SK-N-SH (cell line): ENCODE measurements at regions not wholly inside any gene's neighbourhood (a gene's known extent, or its start where the extent isn't known, plus 50 kb on each side); places are given as distances from the start of the nearest gene placed in this dataset.

Experiments
- CTCF ChIA-PET: fragments of 300-600, 350-600 bp; formaldehyde crosslinking; extraction: SDS; loops from one replicate; lab custom pipeline; 2021; lab: Yijun Ruan, JAX
- POLR2A ChIA-PET: fragments of 350-600 bp; sonication (Branson Sonifier 250); formaldehyde crosslinking; extraction: SDS; loops from one replicate; lab custom pipeline; 2020; ENCODE audit warnings: antibody characterized with exemption, inconsistent platforms; lab: Yijun Ruan, JAX
- DNase-seq: peaks from one replicate; pipeline ENCODE4 v3.0.0; 2012
- H2AFZ ChIP-seq: fragments of 200-600 bp; sonication (generic); 2 replicates; pipeline ENCODE4 v1.8.1; 2016; ENCODE audit warnings: antibody characterized with exemption, mild to moderate bottlenecking, low read depth
- H3F3A ChIP-seq: fragments of 200-600 bp; sonication (generic); replicated peaks from 2 replicates; pipeline ENCODE3; 2016; ENCODE audit warnings: antibody characterized with exemption, mild to moderate bottlenecking; ENCODE audit not compliant: insufficient read depth
- H3K27ac ChIP-seq, 2 experiments: fragments of 200-500 bp in 1 of 2; fragments of 200-600 bp in 1 of 2; sonication (Bioruptor generic) in 1 of 2; sonication (generic), shearing (Covaris generic) in 1 of 2; 2 replicates each; pipeline versions ENCODE4 v1.5.1 to v1.6.1; 2014 to 2016; ENCODE audit warnings: low read depth in 2 of 2, inconsistent platforms in 1 of 2, low read length in 1 of 2, mild to moderate bottlenecking in 1 of 2, mixed read lengths in 1 of 2
- H3K27me3 ChIP-seq: fragments of 200-600 bp; sonication (generic), shearing (Covaris generic); 2 replicates; pipeline ENCODE4 v1.6.1; 2016; ENCODE audit warnings: mixed run types; ENCODE audit not compliant: insufficient read depth
- H3K36me3 ChIP-seq, 2 experiments: fragments of 200-500 bp in 1 of 2; fragments of 200-600 bp in 1 of 2; sonication (Bioruptor generic) in 1 of 2; sonication (generic) in 1 of 2; replicated peaks in 1 of 2; 2 replicates each; pipeline versions ENCODE3 to v1.5.1; 2014 to 2016; ENCODE audit warnings: low read length in 1 of 2, mild to moderate bottlenecking in 1 of 2; ENCODE audit not compliant: insufficient read depth in 2 of 2, control insufficient read depth in 1 of 2
- H3K4me1 ChIP-seq, 2 experiments: fragments of 200-500 bp in 1 of 2; fragments of 200-600 bp in 1 of 2; sonication (Bioruptor generic) in 1 of 2; sonication (generic), shearing (Covaris generic) in 1 of 2; 2 replicates each; pipeline versions ENCODE4 v1.5.1 to v1.6.1; 2014 to 2016; ENCODE audit warnings: low read depth in 1 of 2, low read length in 1 of 2, mixed run types in 1 of 2; ENCODE audit not compliant: insufficient read depth in 2 of 2, control insufficient read depth in 1 of 2
- H3K4me2 ChIP-seq: fragments of 200-600 bp; sonication (generic), shearing (Covaris generic); 2 replicates; pipeline ENCODE4 v1.6.1; 2017; ENCODE audit warnings: mixed run types
- H3K4me3 ChIP-seq, 2 experiments: fragments of 200-500 bp in 1 of 2; fragments of 200-600 bp in 1 of 2; sonication (Bioruptor generic) in 1 of 2; sonication (generic), shearing (Covaris generic) in 1 of 2; 2 replicates each; pipeline versions ENCODE4 v1.5.1 to v1.8.1; 2014 to 2016; ENCODE audit warnings: low read depth in 2 of 2, inconsistent platforms in 1 of 2, low read length in 1 of 2, mild to moderate bottlenecking in 1 of 2, mixed read lengths in 1 of 2, moderate library complexity in 1 of 2
- H3K79me2 ChIP-seq: fragments of 200-600 bp; sonication (generic); 2 replicates; pipeline ENCODE4 v1.8.1; 2017; ENCODE audit warnings: mild to moderate bottlenecking; ENCODE audit not compliant: insufficient read depth
- H3K9ac ChIP-seq: fragments of 200-600 bp; sonication (generic); 2 replicates; pipeline ENCODE4 v1.6.1; 2017; ENCODE audit warnings: mixed run types
- H3K9me2 ChIP-seq: fragments of 200-600 bp; sonication (generic); 2 replicates; pipeline ENCODE4 v1.6.1; 2017; ENCODE audit warnings: mixed run types
- H3K9me3 ChIP-seq: fragments of 200-600 bp; sonication (generic); 2 replicates; pipeline ENCODE4 v1.6.1; 2017; ENCODE audit warnings: mixed run types, mild to moderate bottlenecking, moderate library complexity
- H4K20me1 ChIP-seq: fragments of 200-600 bp; sonication (generic); 2 replicates; pipeline ENCODE4 v1.6.1; 2017; ENCODE audit warnings: mild to moderate bottlenecking, mixed run types; ENCODE audit not compliant: insufficient read depth
- CHD2 ChIP-seq: fragments of 150-350 bp; IDR thresholded peaks from 2 replicates; pipeline ENCODE4 v1.6.1; 2018; ENCODE audit warnings: low read length; ENCODE audit not compliant: partially characterized antibody
- ELF1 ChIP-seq: IDR thresholded peaks from 2 replicates; pipeline ENCODE4 v1.4.0; 2012
- EP300 ChIP-seq, 2 experiments: IDR thresholded peaks; 2 replicates each; pipeline versions ENCODE4 v1.4.0 to v1.6.1; 2012; ENCODE audit warnings: borderline replicate concordance in 1 of 2, low read depth in 1 of 2, low read length in 1 of 2
- FOSL2 ChIP-seq: IDR thresholded peaks from 2 replicates; pipeline ENCODE4 v1.4.0; 2012; ENCODE audit warnings: low read depth, mild to moderate bottlenecking, moderate library complexity, borderline replicate concordance
- FOXM1 ChIP-seq: IDR thresholded peaks from 2 replicates; pipeline ENCODE4 v1.4.0; 2012; ENCODE audit warnings: low read depth, mild to moderate bottlenecking
- GABPA ChIP-seq: IDR thresholded peaks from 2 replicates; pipeline ENCODE4 v1.4.0; 2012; ENCODE audit warnings: low read depth, mild to moderate bottlenecking
- JUND ChIP-seq: IDR thresholded peaks from 2 replicates; pipeline ENCODE4 v1.4.0; 2012
- MEF2A ChIP-seq: IDR thresholded peaks from 2 replicates; pipeline ENCODE4 v1.4.0; 2012; ENCODE audit warnings: low read depth, borderline replicate concordance
- NRF1 ChIP-seq: IDR thresholded peaks from 2 replicates; pipeline ENCODE4 v1.6.1; 2012; ENCODE audit warnings: low read depth, mild to moderate bottlenecking, low read length
- POLR2AphosphoS5 ChIP-seq: IDR thresholded peaks from 2 replicates; pipeline ENCODE4 v1.6.1; 2012; ENCODE audit warnings: low read depth, low read length
- RCOR1 ChIP-seq: fragments of 150-350 bp; IDR thresholded peaks from 2 replicates; pipeline ENCODE4 v1.6.1; 2017; ENCODE audit warnings: antibody characterized with exemption, low read length
- RFX5 ChIP-seq: IDR thresholded peaks from 2 replicates; pipeline ENCODE4 v1.6.1; 2012; ENCODE audit warnings: mild to moderate bottlenecking, improper control_type of control experiment, low read length
- RXRA ChIP-seq: IDR thresholded peaks from 2 replicates; pipeline ENCODE4 v1.4.0; 2012; ENCODE audit warnings: low read depth, mild to moderate bottlenecking, borderline replicate concordance
- TEAD4 ChIP-seq: IDR thresholded peaks from 2 replicates; pipeline ENCODE4 v1.4.0; 2012; ENCODE audit warnings: mild to moderate bottlenecking, borderline replicate concordance; ENCODE audit not compliant: insufficient read depth
- ZBTB33 ChIP-seq: IDR thresholded peaks from 2 replicates; pipeline ENCODE4 v1.4.0; 2012; ENCODE audit warnings: low read depth, borderline replicate concordance
- WGBS: methylation state at CpG from one replicate; pipeline ENCODE4 v1.1.6; 2017; ENCODE audit warnings: low lambda C conversion rate; 5-methylcytosine and 5-hydroxymethylcytosine counted together
- TF ChIP-seq, protein P1 (sequence below): fragments of 150-350 bp; IDR thresholded peaks from 2 replicates; pipeline ENCODE4 v1.6.1; 2016; ENCODE audit warnings: mild to moderate bottlenecking, low read depth, low read length
- TF ChIP-seq, protein P2 (sequence below): fragments of 150-350 bp; IDR thresholded peaks from 2 replicates; pipeline ENCODE4 v1.6.1; 2017; ENCODE audit warnings: antibody characterized with exemption, low read length, low read depth, borderline replicate concordance

DNA sequence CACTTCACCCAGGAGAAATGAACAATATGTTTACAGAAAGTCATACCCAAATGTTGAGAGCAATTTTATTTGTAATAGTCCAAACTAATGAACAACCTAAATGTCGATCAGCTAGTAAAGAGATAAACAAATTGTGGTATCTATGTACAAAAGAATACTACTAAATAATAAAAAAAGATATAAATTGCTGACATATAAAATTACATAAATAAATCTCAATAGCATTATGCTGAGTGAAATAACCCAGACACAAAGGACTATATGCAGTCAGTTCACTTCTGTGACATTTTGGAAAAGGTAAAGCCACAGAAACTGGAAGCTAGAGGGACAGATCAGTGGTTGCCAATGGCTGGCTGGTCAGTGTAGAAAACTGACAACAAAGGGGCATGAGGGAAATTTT lies 346.0 kb upstream of the PCDH20 start:
- H3K4me1 ChIP-seq, result no peaks in the 10 kb centered on the region
- TF ChIP-seq NRF1, result no peak
- H3K4me2 ChIP-seq, result no peak overlapping the region
- WGBS, result 17% methylated on average over 1 of the region's 1 CpG
- no peaks in the 10 kb centered on the region for H3K27me3 ChIP-seq
- H3K27ac ChIP-seq, result no peak overlapping the region
- H3K9me2 ChIP-seq, result no peaks in the 10 kb centered on the region
- H3K79me2 ChIP-seq, result no peaks in the 10 kb centered on the region
- no peaks in the 10 kb centered on the region for H3F3A ChIP-seq
- no peaks in the 10 kb centered on the region for H4K20me1 ChIP-seq
- no peak overlapping the region for H2AFZ ChIP-seq
- DNase-seq, result no peak
- CTCF ChIA-PET, result no interaction called here
- POLR2A ChIA-PET, result no interaction called here
- no peak overlapping the region for H3K4me3 ChIP-seq
- no peaks in the 10 kb centered on the region for H3K9me3 ChIP-seq
- no peaks in the 10 kb centered on the region for H3K36me3 ChIP-seq
- no peak overlapping the region for H3K9ac ChIP-seq

GRCh38 chr13:61760102-61760501 lies 344.5 kb upstream of the PCDH20 start:
- WGBS, result 54% methylated on average over 3 of the region's 3 CpGs

More at GRCh38 chr13:61760102-61760501, 344.5 kb upstream of the PCDH20 start:
- Histone ChIP-seq H3K36me3 (no peaks in the 10 kb centered on the region), H4K20me1 (no peaks in the 10 kb centered on the region), H3K9ac (no peak overlapping the region), H3K4me1 (no peaks in the 10 kb centered on the region), H3K9me2 (no peaks in the 10 kb centered on the region), H3K27ac (no peak overlapping the region), H3K27me3 (no peaks in the 10 kb centered on the region), H2AFZ (no peak overlapping the region), H3K4me2 (no peak overlapping the region), H3F3A (no peaks in the 10 kb centered on the region), H3K79me2 (no peaks in the 10 kb centered on the region), H3K9me3 (no peaks in the 10 kb centered on the region), H3K4me3 (no peak overlapping the region)
- no peak for TF ChIP-seq EP300 (IDR thresholded peaks at IDR 0.05; ENCODE audit: borderline replicate concordance in 1 of 2, low read depth in 1 of 2, low read length in 1 of 2)
- no peak for TF ChIP-seq POLR2AphosphoS5
- no peak for TF ChIP-seq JUND
- TF ChIP-seq GABPA, result no peak
- no peak for TF ChIP-seq RCOR1
- TF ChIP-seq ZBTB33, result no peak
- TF ChIP-seq, protein P1, sequence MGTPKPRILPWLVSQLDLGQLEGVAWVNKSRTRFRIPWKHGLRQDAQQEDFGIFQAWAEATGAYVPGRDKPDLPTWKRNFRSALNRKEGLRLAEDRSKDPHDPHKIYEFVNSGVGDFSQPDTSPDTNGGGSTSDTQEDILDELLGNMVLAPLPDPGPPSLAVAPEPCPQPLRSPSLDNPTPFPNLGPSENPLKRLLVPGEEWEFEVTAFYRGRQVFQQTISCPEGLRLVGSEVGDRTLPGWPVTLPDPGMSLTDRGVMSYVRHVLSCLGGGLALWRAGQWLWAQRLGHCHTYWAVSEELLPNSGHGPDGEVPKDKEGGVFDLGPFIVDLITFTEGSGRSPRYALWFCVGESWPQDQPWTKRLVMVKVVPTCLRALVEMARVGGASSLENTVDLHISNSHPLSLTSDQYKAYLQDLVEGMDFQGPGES, result no peak
- no peak for TF ChIP-seq MEF2A
- no peak for TF ChIP-seq RXRA
- TF ChIP-seq CHD2, result no peak
- TF ChIP-seq ELF1, result no peak
- no peak for TF ChIP-seq FOXM1
- TF ChIP-seq TEAD4, result no peak
- TF ChIP-seq NRF1, result no peak
- TF ChIP-seq RFX5, result no peak
- no peak for TF ChIP-seq FOSL2
- TF ChIP-seq, protein P2, sequence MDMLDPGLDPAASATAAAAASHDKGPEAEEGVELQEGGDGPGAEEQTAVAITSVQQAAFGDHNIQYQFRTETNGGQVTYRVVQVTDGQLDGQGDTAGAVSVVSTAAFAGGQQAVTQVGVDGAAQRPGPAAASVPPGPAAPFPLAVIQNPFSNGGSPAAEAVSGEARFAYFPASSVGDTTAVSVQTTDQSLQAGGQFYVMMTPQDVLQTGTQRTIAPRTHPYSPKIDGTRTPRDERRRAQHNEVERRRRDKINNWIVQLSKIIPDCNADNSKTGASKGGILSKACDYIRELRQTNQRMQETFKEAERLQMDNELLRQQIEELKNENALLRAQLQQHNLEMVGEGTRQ, result no peak
- ChIA-PET CTCF (no interaction called here), POLR2A (no interaction called here)
- DNase-seq, result no peak
